OCI-LY7 (cell line): ENCODE measurements at regions not wholly inside any gene's neighbourhood (a gene's known extent, or its start where the extent isn't known, plus 50 kb on each side); places are given as distances from the start of the nearest gene placed in this dataset.

Source experiments
- BruUV-seq: library from RNA; stranded (reverse); fragments of 400-500 nt; replicated peaks from 2 replicates; lab custom pipeline; 2021; lab: Mats Ljungman, UMichigan
- CTCF ChIA-PET: fragments of 300-600 bp; sonication (Branson Sonifier 250); formaldehyde crosslinking; loops from one replicate; lab custom pipeline; 2022; ENCODE audit warnings: antibody characterized with exemption; ENCODE audit not compliant: unreplicated experiment; lab: Charles Lee
- POLR2A ChIA-PET: fragments of 300-600 bp; sonication (Branson Sonifier 250); formaldehyde crosslinking; loops from one replicate; lab custom pipeline; 2022; ENCODE audit warnings: antibody characterized with exemption; lab: Charles Lee
- DNase-seq: peaks from one replicate; pipeline ENCODE4 v3.0.0-alpha.2; 2015; ENCODE audit warnings: low spot score
- H2AFZ ChIP-seq: fragments of 200-600 bp; sonication (generic), shearing (Covaris generic); 2 replicates; pipeline ENCODE4 v1.6.1; 2014; ENCODE audit warnings: mild to moderate bottlenecking, antibody characterized with exemption, low read length, moderate library complexity
- H3K27ac ChIP-seq: fragments of 200-600 bp; sonication (generic); 2 replicates; pipeline ENCODE4 v1.5.1; 2014; ENCODE audit warnings: mixed run types, low read depth, mild to moderate bottlenecking, moderate library complexity, low read length, inconsistent platforms; ENCODE audit not compliant: poor library complexity, severe bottlenecking
- H3K36me3 ChIP-seq: fragments of 200-600 bp; sonication (generic); 2 replicates; pipeline ENCODE4 v1.6.1; 2014; ENCODE audit warnings: mild to moderate bottlenecking, antibody characterized with exemption, low read length, moderate library complexity, mixed read lengths; ENCODE audit not compliant: insufficient read depth
- H3K4me1 ChIP-seq: fragments of 200-600 bp; sonication (generic); 2 replicates; pipeline ENCODE4 v1.5.1; 2014; ENCODE audit warnings: mild to moderate bottlenecking, low read length; ENCODE audit not compliant: insufficient read depth, poor library complexity, severe bottlenecking
- H3K4me2 ChIP-seq: fragments of 200-600 bp; sonication (generic); 2 replicates; pipeline ENCODE4 v1.6.1; 2014; ENCODE audit warnings: mild to moderate bottlenecking, low read length
- H3K4me3 ChIP-seq: fragments of 200-600 bp; sonication (generic); 2 replicates; pipeline ENCODE4 v1.5.1; 2014; ENCODE audit warnings: mild to moderate bottlenecking, low read depth, low read length; ENCODE audit not compliant: poor library complexity, severe bottlenecking
- H3K79me2 ChIP-seq: fragments of 200-600 bp; sonication (generic); 2 replicates; pipeline ENCODE4 v1.6.1; 2016; ENCODE audit warnings: low read depth, mild to moderate bottlenecking, low read length, moderate library complexity, mixed read lengths; ENCODE audit not compliant: insufficient read depth
- H3K9me2 ChIP-seq: fragments of 200-600 bp; sonication (generic); 2 replicates; pipeline ENCODE4 v1.6.1; 2016; ENCODE audit warnings: mild to moderate bottlenecking, low read length, mixed read lengths; ENCODE audit not compliant: insufficient read depth
- H3K9me3 ChIP-seq: fragments of 200-600 bp; sonication (generic); 2 replicates; pipeline ENCODE4 v1.6.1; 2014; ENCODE audit warnings: mild to moderate bottlenecking, mixed run types, low read length, mixed read lengths
- H4K20me1 ChIP-seq: fragments of 200-600 bp; sonication (generic); 2 replicates; pipeline ENCODE4 v1.6.1; 2014; ENCODE audit warnings: mild to moderate bottlenecking, antibody characterized with exemption, low read length, moderate library complexity, mixed read lengths; ENCODE audit not compliant: insufficient read depth
- EZH2phosphoT487 ChIP-seq: fragments of 200-600 bp; sonication (generic); IDR thresholded peaks from 2 replicates; pipeline ENCODE4 v1.6.1; 2018; ENCODE audit warnings: low read depth, borderline replicate concordance, mild to moderate bottlenecking, mixed run types, antibody characterized with exemption, low read length, moderate library complexity, mixed read lengths
- intact Hi-C: fragments of 100-400 bp; cut with micrococcal nuclease; formaldehyde crosslinking; loops from one replicate; pipeline ENCODE4 v1.10.0; 2022; ENCODE audit not compliant: unreplicated experiment
- TF ChIP-seq, protein P1 (sequence below): fragments of 200-600 bp; sonication (generic); conservative IDR thresholded peaks from 2 replicates; pipeline ENCODE4 v1.5.1; 2014; ENCODE audit warnings: mild to moderate bottlenecking, antibody characterized with exemption, low read length, moderate library complexity, mixed read lengths

GRCh38 chr7:130907439-130907838 lies 173.4 kb upstream of the KLF14 start:
- TF ChIP-seq EZH2phosphoT487 = no peak
- TF ChIP-seq, protein P1, sequence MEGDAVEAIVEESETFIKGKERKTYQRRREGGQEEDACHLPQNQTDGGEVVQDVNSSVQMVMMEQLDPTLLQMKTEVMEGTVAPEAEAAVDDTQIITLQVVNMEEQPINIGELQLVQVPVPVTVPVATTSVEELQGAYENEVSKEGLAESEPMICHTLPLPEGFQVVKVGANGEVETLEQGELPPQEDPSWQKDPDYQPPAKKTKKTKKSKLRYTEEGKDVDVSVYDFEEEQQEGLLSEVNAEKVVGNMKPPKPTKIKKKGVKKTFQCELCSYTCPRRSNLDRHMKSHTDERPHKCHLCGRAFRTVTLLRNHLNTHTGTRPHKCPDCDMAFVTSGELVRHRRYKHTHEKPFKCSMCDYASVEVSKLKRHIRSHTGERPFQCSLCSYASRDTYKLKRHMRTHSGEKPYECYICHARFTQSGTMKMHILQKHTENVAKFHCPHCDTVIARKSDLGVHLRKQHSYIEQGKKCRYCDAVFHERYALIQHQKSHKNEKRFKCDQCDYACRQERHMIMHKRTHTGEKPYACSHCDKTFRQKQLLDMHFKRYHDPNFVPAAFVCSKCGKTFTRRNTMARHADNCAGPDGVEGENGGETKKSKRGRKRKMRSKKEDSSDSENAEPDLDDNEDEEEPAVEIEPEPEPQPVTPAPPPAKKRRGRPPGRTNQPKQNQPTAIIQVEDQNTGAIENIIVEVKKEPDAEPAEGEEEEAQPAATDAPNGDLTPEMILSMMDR = no peak
- H3K4me1 ChIP-seq = peaks cover 8% of the 10 kb centered on the region

GRCh38 chr7:130908345-130909160 lies 174.5 kb upstream of the KLF14 start:
- Histone ChIP-seq H3K4me2 (no peak overlapping the region), H3K27ac (no peak overlapping the region), H3K36me3 (peaks cover 10% of the 10 kb centered on the region), H3K9me2 (no peaks in the 10 kb centered on the region), H3K4me3 (no peak overlapping the region), H3K79me2 (peaks cover 19% of the 10 kb centered on the region; the same call in 1 of the 2 replicates), H3K4me1 (peaks cover 12% of the 10 kb centered on the region), H3K9me3 (no peaks in the 10 kb centered on the region), H4K20me1 (no peaks in the 10 kb centered on the region), H2AFZ (no peak overlapping the region)
- intact Hi-C loops = no loop called here
- POLR2A ChIA-PET = interaction anchor here (1.1 kb wide), 1 partner anchor 28 kb away, joined by 3 read pairs; no protein-coding TSS in a partner anchor
- BruUV-seq = no TSS peak
- no peak for DNase-seq
- CTCF ChIA-PET = interaction anchor here (0.5 kb wide), 1 partner anchor 12 kb away, joined by 3 read pairs; no protein-coding TSS in a partner anchor
- no peak for TF ChIP-seq EZH2phosphoT487
- TF ChIP-seq, protein P1 = no peak

More at GRCh38 chr7:130907439-130907838, 173.4 kb upstream of the KLF14 start:
- intact Hi-C loops = no loop called here
- H3K9me3 ChIP-seq = no peaks in the 10 kb centered on the region
- peaks cover 10% of the 10 kb centered on the region for H3K36me3 ChIP-seq
- CTCF ChIA-PET = no interaction called here
- H3K79me2 ChIP-seq = peaks cover 12% of the 10 kb centered on the region; the same call in 1 of the 2 replicates
- no peaks in the 10 kb centered on the region for H3K9me2 ChIP-seq
- no peak overlapping the region for H3K4me3 ChIP-seq
- no peak overlapping the region for H2AFZ ChIP-seq
- BruUV-seq = no TSS peak
- DNase-seq = no peak
- H4K20me1 ChIP-seq = no peaks in the 10 kb centered on the region
- H3K27ac ChIP-seq = no peak overlapping the region
- POLR2A ChIA-PET = interaction anchor here (0.5 to 1.1 kb wide), 3 partner anchors 24 to 410 kb away, joined by 3 to 4 read pairs (median 3); no protein-coding TSS in a partner anchor
- H3K4me2 ChIP-seq = no peak overlapping the region
